ENCODE measurements at regions not wholly inside any gene's neighbourhood (a gene's known extent, or its start where the extent isn't known, plus 50 kb on each side); places are given as distances from the start of the nearest gene placed in this dataset.

GRCh38 chr12:91993287-91994017, 152.2 kb downstream of the BTG1 start:
- no peak for DNase-seq

More at GRCh38 chr12:91993287-91994017, 152.2 kb downstream of the BTG1 start:
- peaks cover 3% of the 10 kb centered on the region for H3K4me1 Mint-ChIP-seq
- ChIA-PET CTCF (interaction anchor here (4.9 kb wide), 1 partner anchor 577 kb away, joined by 31 read pairs; no protein-coding TSS in a partner anchor), POLR2A (interaction anchor here (1.1 kb wide), 1 partner anchor 148 kb away, joined by 4 read pairs; no protein-coding TSS in a partner anchor)
- no peak overlapping the region for H3K4me3 Mint-ChIP-seq
- H3K4me3 ChIP-seq (ENCODE audit: control extremely low read depth in 1 of 5, extremely low read depth in 1 of 5, insufficient read depth in 1 of 5, low read depth in 2 of 5, low read length in 4 of 5), result no peak overlapping the region
- no peaks in the 10 kb centered on the region for H3K4me1 ChIP-seq (ENCODE audit: control insufficient read depth in 2 of 2, insufficient read depth in 2 of 2, low read length in 2 of 2)
- H3K79me2 ChIP-seq (ENCODE audit: control insufficient read depth, insufficient read depth, low read length), result peaks cover 3% of the 10 kb centered on the region
- H3K9me3 Mint-ChIP-seq (ENCODE audit: insufficient read depth), result no peaks in the 10 kb centered on the region
- intact Hi-C loops (cut with micrococcal nuclease), result loop anchor here (5.0 to 10.0 kb wide), 4 partner anchors 39 to 659 kb away; no protein-coding TSS in a partner anchor
- no peaks in the 10 kb centered on the region for H3K27me3 ChIP-seq (replicated peaks in 1 of 4; ENCODE audit: control extremely low read depth in 1 of 4, control insufficient read depth in 3 of 4, insufficient read depth in 4 of 4, low read length in 3 of 4)
- H3K9me3 ChIP-seq (ENCODE audit: control extremely low read depth in 1 of 3, control insufficient read depth in 2 of 3, insufficient read depth in 1 of 3, low read length in 2 of 3), result peaks cover 0 to 1% (median 0%) of the 10 kb centered on the region in 3 donors
- H3K9ac ChIP-seq (ENCODE audit: low read length), result no peak overlapping the region
- no peak for TF ChIP-seq EZH2 (IDR thresholded peaks at IDR 0.05; ENCODE audit: borderline replicate concordance, insufficient read depth, low read depth, low read length, poor library complexity, severe bottlenecking)
- no peak for TF ChIP-seq CTCF (IDR thresholded peaks at IDR 0.05)
- WGBS (ENCODE audit: insufficient coverage), result no CpG with 5 or more reads among the region's 6 CpGs
- H4K20me1 ChIP-seq (ENCODE audit: control insufficient read depth, insufficient read depth, low read length, poor library complexity, severe bottlenecking), result no peaks in the 10 kb centered on the region
- no peak overlapping the region for H3K27ac Mint-ChIP-seq
- no peak for ATAC-seq (ENCODE audit: low read depth)
- no peaks in the 10 kb centered on the region for H3K27me3 Mint-ChIP-seq
- H3K36me3 ChIP-seq (replicated peaks in 1 of 2; ENCODE audit: control extremely low read depth in 1 of 2, control insufficient read depth in 1 of 2, extremely low read depth in 1 of 2, insufficient read depth in 2 of 2, low read length in 1 of 2), result no peaks in the 10 kb centered on the region
- H3K4me2 ChIP-seq (replicated peaks; ENCODE audit: low read depth, low read length, poor library complexity, severe bottlenecking), result no peak overlapping the region
- no peak overlapping the region for H2AFZ ChIP-seq (ENCODE audit: insufficient read depth, low read depth, low read length, poor library complexity, severe bottlenecking)
- H3K27ac ChIP-seq (ENCODE audit: low read length in 2 of 2), result no peak overlapping the region
